Endothelial cell of umbilical vein (primary cell): ENCODE measurements at regions not wholly inside any gene's neighbourhood (a gene's known extent, or its start where the extent isn't known, plus 50 kb on each side); places are given as distances from the start of the nearest gene placed in this dataset.

Experiments used
- BruUV-seq: library from RNA; stranded (reverse); fragments of 400-500 nt; replicated peaks from 2 replicates; lab custom pipeline; 2021; lab: Mats Ljungman, UMichigan
- CTCF ChIA-PET: fragments of 300-600, 350-600 bp; sonication (Branson Sonifier 250); formaldehyde crosslinking; loops from one replicate; lab custom pipeline; 2021; ENCODE audit warnings: antibody characterized with exemption, inconsistent platforms; lab: Charles Lee
- POLR2A ChIA-PET: fragments of 300-600, 350-600 bp; sonication (Branson Sonifier 250); formaldehyde crosslinking; loops from one replicate; lab custom pipeline; 2021; ENCODE audit warnings: antibody characterized with exemption, inconsistent platforms; lab: Charles Lee
- DNase-seq: peaks from one replicate; pipeline ENCODE4 v3.0.0-alpha.2; 2011; ENCODE audit warnings: low read depth, low spot score
- FAIRE-seq: peaks from 2 replicates; lab custom pipeline; 2011; peaks lifted over from hg19 to GRCh38; lab: Jason Lieb, UNC
- H2AFZ ChIP-seq: 2 replicates; pipeline ENCODE4 v1.6.0; 2012; ENCODE audit warnings: low read depth, low read length, control low read depth, inconsistent platforms
- H3K27ac ChIP-seq: 2 replicates; pipeline ENCODE4 v1.5.1; 2011; ENCODE audit warnings: low read depth, mild to moderate bottlenecking, control low read depth, low read length, moderate library complexity; ENCODE audit not compliant: insufficient read depth
- H3K27me3 ChIP-seq, 2 experiments: 2 replicates each; pipeline versions ENCODE4 v1.6.0 to v1.6.1; 2011; ENCODE audit warnings: low read length in 2 of 2, mixed read lengths in 1 of 2; ENCODE audit not compliant: control insufficient read depth in 2 of 2, insufficient read depth in 2 of 2
- H3K36me3 ChIP-seq, 2 experiments: 2 replicates in 1 of 2; 3 replicates in 1 of 2; pipeline ENCODE4 v1.5.1; 2011; ENCODE audit warnings: low read length in 2 of 2, mild to moderate bottlenecking in 1 of 2, moderate library complexity in 1 of 2; ENCODE audit not compliant: control insufficient read depth in 2 of 2, insufficient read depth in 2 of 2; ENCODE audit errors: extremely low read depth in 1 of 2
- H3K4me1 ChIP-seq: 3 replicates; pipeline ENCODE4 v1.5.1; 2011; ENCODE audit warnings: mild to moderate bottlenecking, low read length; ENCODE audit not compliant: control insufficient read depth, insufficient read depth; ENCODE audit errors: extremely low read depth
- H3K4me2 ChIP-seq: 2 replicates; pipeline ENCODE4 v1.6.1; 2011; ENCODE audit warnings: low read length, control low read depth, mixed read lengths; ENCODE audit not compliant: insufficient read depth
- H3K4me3 ChIP-seq, 3 experiments: fragments of 200-600 bp in 1 of 3; sonication (generic), shearing (Covaris generic) in 1 of 3; replicated peaks in 1 of 3; 2 replicates each; pipeline ENCODE4 v1.5.1; 2011 to 2016; ENCODE audit warnings: control low read depth in 3 of 3, low read length in 3 of 3, mild to moderate bottlenecking in 2 of 3, inconsistent platforms in 1 of 3, low read depth in 1 of 3, moderate library complexity in 1 of 3; ENCODE audit not compliant: insufficient read depth in 1 of 3
- H3K79me2 ChIP-seq: 2 replicates; pipeline ENCODE4 v1.6.0; 2012; ENCODE audit warnings: low read length, inconsistent platforms; ENCODE audit not compliant: control insufficient read depth, insufficient read depth
- H3K9ac ChIP-seq: replicated peaks from 2 replicates; pipeline ENCODE3; 2011; ENCODE audit warnings: low read length, control low read depth; ENCODE audit not compliant: insufficient read depth; ENCODE audit errors: extremely low read depth
- H3K9me1 ChIP-seq: replicated peaks from 3 replicates; pipeline ENCODE4 v1.6.0; 2011; ENCODE audit warnings: mild to moderate bottlenecking, low read length; ENCODE audit not compliant: control insufficient read depth, insufficient read depth; ENCODE audit errors: extremely low read depth
- H3K9me3 ChIP-seq: replicated peaks from 2 replicates; pipeline ENCODE4 v1.5.1; 2012; ENCODE audit warnings: low read length, inconsistent platforms; ENCODE audit not compliant: control insufficient read depth, insufficient read depth
- H4K20me1 ChIP-seq: replicated peaks from 2 replicates; pipeline ENCODE3; 2011; ENCODE audit warnings: mild to moderate bottlenecking, low read length; ENCODE audit not compliant: control insufficient read depth, insufficient read depth; ENCODE audit errors: extremely low read depth
- EZH2 ChIP-seq: IDR thresholded peaks from 2 replicates; pipeline ENCODE4 v1.6.1; 2012; ENCODE audit warnings: borderline replicate concordance, low read depth, mild to moderate bottlenecking, moderate library complexity, low read length, inconsistent platforms; ENCODE audit not compliant: severe bottlenecking
- FOS ChIP-seq: IDR thresholded peaks from 2 replicates; pipeline ENCODE4 v1.6.1; 2011; ENCODE audit warnings: mild to moderate bottlenecking, low read length, moderate library complexity, borderline replicate concordance; ENCODE audit not compliant: insufficient read depth
- GATA2 ChIP-seq: IDR thresholded peaks from 2 replicates; pipeline ENCODE4 v1.7.0; 2011; ENCODE audit warnings: low read depth, mild to moderate bottlenecking, moderate library complexity, mixed read lengths, low read length; ENCODE audit not compliant: insufficient read length, insufficient read depth
- JUN ChIP-seq: IDR thresholded peaks from 2 replicates; pipeline ENCODE4 v1.6.1; 2011; ENCODE audit warnings: borderline replicate concordance, low read depth; ENCODE audit not compliant: insufficient read length, insufficient read depth
- MYC ChIP-seq: IDR thresholded peaks from one replicate; pipeline ENCODE4 v1.6.1; 2011; ENCODE audit warnings: mild to moderate bottlenecking, low read depth, low read length
- POLR2A ChIP-seq: IDR thresholded peaks from 2 replicates; pipeline ENCODE4 v1.6.1; 2012; ENCODE audit warnings: low read depth, mild to moderate bottlenecking, control low read depth, low read length
- dilution Hi-C: fragments of 300-500 bp; cut with MboI; formaldehyde crosslinking; loops from one replicate; pipeline ENCODE4 v1.15.0; 2019; ENCODE audit warnings: low sequenced_read_pairs; ENCODE audit not compliant: extremely low pct_ligation_motif_present
- intact Hi-C: fragments of 100-400 bp; cut with micrococcal nuclease; formaldehyde crosslinking; loops from one replicate; pipeline ENCODE4 v1.10.0; 2022
- TF ChIP-seq, protein P1 (sequence below), 2 donors: IDR thresholded peaks; 1 replicate in 1 of 2; 2 replicates in 1 of 2; pipeline ENCODE4 v1.5.1; 2011; ENCODE audit warnings: low read length in 2 of 2, mild to moderate bottlenecking in 2 of 2, moderate library complexity in 2 of 2, control low read depth in 1 of 2, inconsistent platforms in 1 of 2, low read depth in 1 of 2; ENCODE audit not compliant: insufficient read depth in 1 of 2; ENCODE audit errors: extremely low read depth in 1 of 2

DNA sequence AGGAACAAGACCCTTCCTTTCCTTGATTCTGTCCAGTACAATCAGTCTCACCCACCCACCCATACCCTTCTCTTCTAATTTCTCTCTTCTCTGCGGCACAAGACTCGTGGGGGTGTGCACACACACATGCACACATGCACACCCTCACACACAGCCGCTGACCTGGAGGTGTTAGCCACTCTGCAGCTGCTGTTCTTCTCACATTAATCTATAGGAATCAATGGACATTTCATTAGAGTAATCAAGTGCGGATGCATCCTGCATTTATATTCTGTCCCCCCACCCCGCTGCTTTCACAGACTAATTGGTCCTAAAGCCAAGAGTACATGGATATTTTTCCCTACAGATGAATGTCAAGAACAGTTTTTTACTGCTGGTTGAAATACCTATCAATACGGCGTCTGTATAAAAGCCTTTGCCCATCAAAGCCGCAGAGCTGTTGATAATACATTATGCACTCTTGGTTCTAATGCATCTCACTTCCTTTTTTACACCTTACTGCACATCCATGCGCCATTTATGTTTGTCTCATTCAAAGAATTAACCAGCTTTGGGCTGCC lies 186.5 kb upstream of the ONECUT1 start:
- FAIRE-seq (no peak), DNase-seq (no peak)
- no peaks in the 10 kb centered on the region for H3K9me1 ChIP-seq
- ChIA-PET CTCF (no interaction called here), POLR2A (no interaction called here)
- H3K79me2 ChIP-seq = no peaks in the 10 kb centered on the region
- no peak overlapping the region for H3K27ac ChIP-seq
- no peak overlapping the region for H3K4me3 ChIP-seq
- dilution Hi-C loops (no loop called here), intact Hi-C loops (no loop called here)
- H3K27me3 ChIP-seq = no peaks in the 10 kb centered on the region
- H3K9me3 ChIP-seq = no peaks in the 10 kb centered on the region
- H3K4me1 ChIP-seq = no peaks in the 10 kb centered on the region
- no peaks in the 10 kb centered on the region for H4K20me1 ChIP-seq
- no peak overlapping the region for H3K4me2 ChIP-seq
- H3K36me3 ChIP-seq = no peaks in the 10 kb centered on the region
- no TSS peak for BruUV-seq
- H2AFZ ChIP-seq = no peak overlapping the region
- H3K9ac ChIP-seq = no peak overlapping the region
- TF ChIP-seq MYC = no peak
- no peak for TF ChIP-seq FOS
- no peak for TF ChIP-seq EZH2
- no peak for TF ChIP-seq POLR2A

DNA sequence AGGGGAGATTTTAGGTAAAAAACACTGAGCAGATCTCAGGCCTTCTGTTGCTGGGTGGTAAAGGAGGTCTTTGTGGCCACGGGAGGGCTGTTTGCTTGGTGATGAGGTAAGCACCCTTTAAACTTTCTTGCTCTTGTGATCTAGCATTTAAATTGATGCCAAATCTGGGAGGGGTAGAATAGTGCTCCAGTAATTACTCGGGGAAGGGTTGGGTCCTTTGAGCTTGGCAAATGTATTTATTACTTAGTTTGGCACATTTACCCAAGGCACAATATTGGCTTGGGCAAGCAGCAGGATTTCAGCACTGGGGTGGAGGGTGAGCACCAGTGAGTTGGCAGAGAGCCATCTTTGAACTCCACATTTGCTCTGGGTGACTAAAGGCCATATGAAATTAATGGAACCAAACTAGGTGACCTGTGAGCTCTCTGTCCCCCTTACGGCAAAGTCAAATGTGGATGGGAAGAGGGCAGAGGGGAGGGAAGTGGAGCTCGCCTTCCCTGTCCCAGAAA lies 185.9 kb upstream of the ONECUT1 start:
- H3K27me3 ChIP-seq = no peaks in the 10 kb centered on the region
- H2AFZ ChIP-seq = no peak overlapping the region
- intact Hi-C loops (no loop called here), dilution Hi-C loops (no loop called here)
- H3K9me1 ChIP-seq = no peaks in the 10 kb centered on the region
- no peak overlapping the region for H3K4me2 ChIP-seq
- FAIRE-seq (no peak), DNase-seq (no peak)
- no peak overlapping the region for H3K27ac ChIP-seq
- ChIA-PET CTCF (no interaction called here), POLR2A (no interaction called here)
- H3K9ac ChIP-seq = no peak overlapping the region
- no peak for TF ChIP-seq EZH2
- TF ChIP-seq, protein P1, sequence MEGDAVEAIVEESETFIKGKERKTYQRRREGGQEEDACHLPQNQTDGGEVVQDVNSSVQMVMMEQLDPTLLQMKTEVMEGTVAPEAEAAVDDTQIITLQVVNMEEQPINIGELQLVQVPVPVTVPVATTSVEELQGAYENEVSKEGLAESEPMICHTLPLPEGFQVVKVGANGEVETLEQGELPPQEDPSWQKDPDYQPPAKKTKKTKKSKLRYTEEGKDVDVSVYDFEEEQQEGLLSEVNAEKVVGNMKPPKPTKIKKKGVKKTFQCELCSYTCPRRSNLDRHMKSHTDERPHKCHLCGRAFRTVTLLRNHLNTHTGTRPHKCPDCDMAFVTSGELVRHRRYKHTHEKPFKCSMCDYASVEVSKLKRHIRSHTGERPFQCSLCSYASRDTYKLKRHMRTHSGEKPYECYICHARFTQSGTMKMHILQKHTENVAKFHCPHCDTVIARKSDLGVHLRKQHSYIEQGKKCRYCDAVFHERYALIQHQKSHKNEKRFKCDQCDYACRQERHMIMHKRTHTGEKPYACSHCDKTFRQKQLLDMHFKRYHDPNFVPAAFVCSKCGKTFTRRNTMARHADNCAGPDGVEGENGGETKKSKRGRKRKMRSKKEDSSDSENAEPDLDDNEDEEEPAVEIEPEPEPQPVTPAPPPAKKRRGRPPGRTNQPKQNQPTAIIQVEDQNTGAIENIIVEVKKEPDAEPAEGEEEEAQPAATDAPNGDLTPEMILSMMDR (IDR thresholded peaks at IDR 0.05; ENCODE audit: extremely low read depth in 1 of 2, insufficient read depth in 1 of 2, low read depth in 1 of 2, low read length in 2 of 2) = no peak
- no peak for TF ChIP-seq GATA2
- TF ChIP-seq JUN = no peak
- no peak for TF ChIP-seq POLR2A
- H3K4me3 ChIP-seq = no peak overlapping the region
- H3K9me3 ChIP-seq = no peaks in the 10 kb centered on the region
- no peaks in the 10 kb centered on the region for H3K79me2 ChIP-seq
- H3K36me3 ChIP-seq = no peaks in the 10 kb centered on the region
- no peaks in the 10 kb centered on the region for H3K4me1 ChIP-seq
- no TSS peak for BruUV-seq
- H4K20me1 ChIP-seq = no peaks in the 10 kb centered on the region
